GM12878 (cell line): ENCODE measurements at regions not wholly inside any gene's neighbourhood (a gene's known extent, or its start where the extent isn't known, plus 50 kb on each side); places are given as distances from the start of the nearest gene placed in this dataset.

Experiments
- CHD4 ChIP-seq: fragments of 200-600 bp; sonication (generic); IDR thresholded peaks from 2 replicates; pipeline ENCODE4 v1.6.1; 2016; ENCODE audit warnings: mild to moderate bottlenecking
- LARP7 ChIP-seq: fragments of 450-650 bp; IDR thresholded peaks from 2 replicates; pipeline ENCODE4 v1.6.1; 2017; ENCODE audit warnings: mild to moderate bottlenecking
- RAD21 ChIP-seq: IDR thresholded peaks from 2 replicates; pipeline ENCODE4 v1.6.1; 2011; ENCODE audit warnings: mild to moderate bottlenecking, low read depth, low read length, moderate library complexity; ENCODE audit not compliant: insufficient read depth
- RFX5 ChIP-seq: IDR thresholded peaks from 2 replicates; pipeline ENCODE4 v1.6.1; 2011; ENCODE audit warnings: low read depth, low read length, improper control_type of control experiment
- SUPT20H ChIP-seq: IDR thresholded peaks from 2 replicates; pipeline ENCODE4 v1.6.1; 2011; ENCODE audit warnings: low read depth, mild to moderate bottlenecking, low read length, moderate library complexity, borderline replicate concordance; ENCODE audit not compliant: control insufficient read depth
- TAF1 ChIP-seq: IDR thresholded peaks from 2 replicates; pipeline ENCODE4 v1.6.1; 2011; ENCODE audit warnings: mild to moderate bottlenecking, low read depth, low read length, borderline replicate concordance
- TF ChIP-seq, protein P1 (sequence below): fragments of 450-650 bp; formaldehyde crosslinking; IDR thresholded peaks from 2 replicates; pipeline ENCODE4 v1.4.0; 2020; ENCODE audit warnings: mild to moderate bottlenecking, moderate library complexity
- TF ChIP-seq, protein P2 (sequence below): fragments of 450-650 bp; IDR thresholded peaks from 2 replicates; pipeline ENCODE4 v1.6.1; 2017; ENCODE audit warnings: mild to moderate bottlenecking, moderate library complexity
- TF ChIP-seq, protein P3 (sequence below): IDR thresholded peaks from 2 replicates; pipeline ENCODE4 v1.6.1; 2011; ENCODE audit warnings: low read depth, mild to moderate bottlenecking, low read length, moderate library complexity, borderline replicate concordance; ENCODE audit errors: extremely low read depth

GRCh38 chr1:208369658-208370057 lies 125.5 kb upstream of the PLXNA2 start (continued):
- TF ChIP-seq, protein P1, sequence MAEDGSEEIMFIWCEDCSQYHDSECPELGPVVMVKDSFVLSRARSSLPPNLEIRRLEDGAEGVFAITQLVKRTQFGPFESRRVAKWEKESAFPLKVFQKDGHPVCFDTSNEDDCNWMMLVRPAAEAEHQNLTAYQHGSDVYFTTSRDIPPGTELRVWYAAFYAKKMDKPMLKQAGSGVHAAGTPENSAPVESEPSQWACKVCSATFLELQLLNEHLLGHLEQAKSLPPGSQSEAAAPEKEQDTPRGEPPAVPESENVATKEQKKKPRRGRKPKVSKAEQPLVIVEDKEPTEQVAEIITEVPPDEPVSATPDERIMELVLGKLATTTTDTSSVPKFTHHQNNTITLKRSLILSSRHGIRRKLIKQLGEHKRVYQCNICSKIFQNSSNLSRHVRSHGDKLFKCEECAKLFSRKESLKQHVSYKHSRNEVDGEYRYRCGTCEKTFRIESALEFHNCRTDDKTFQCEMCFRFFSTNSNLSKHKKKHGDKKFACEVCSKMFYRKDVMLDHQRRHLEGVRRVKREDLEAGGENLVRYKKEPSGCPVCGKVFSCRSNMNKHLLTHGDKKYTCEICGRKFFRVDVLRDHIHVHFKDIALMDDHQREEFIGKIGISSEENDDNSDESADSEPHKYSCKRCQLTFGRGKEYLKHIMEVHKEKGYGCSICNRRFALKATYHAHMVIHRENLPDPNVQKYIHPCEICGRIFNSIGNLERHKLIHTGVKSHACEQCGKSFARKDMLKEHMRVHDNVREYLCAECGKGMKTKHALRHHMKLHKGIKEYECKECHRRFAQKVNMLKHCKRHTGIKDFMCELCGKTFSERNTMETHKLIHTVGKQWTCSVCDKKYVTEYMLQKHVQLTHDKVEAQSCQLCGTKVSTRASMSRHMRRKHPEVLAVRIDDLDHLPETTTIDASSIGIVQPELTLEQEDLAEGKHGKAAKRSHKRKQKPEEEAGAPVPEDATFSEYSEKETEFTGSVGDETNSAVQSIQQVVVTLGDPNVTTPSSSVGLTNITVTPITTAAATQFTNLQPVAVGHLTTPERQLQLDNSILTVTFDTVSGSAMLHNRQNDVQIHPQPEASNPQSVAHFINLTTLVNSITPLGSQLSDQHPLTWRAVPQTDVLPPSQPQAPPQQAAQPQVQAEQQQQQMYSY (CRISPR knock-in tag): no peak
- TF ChIP-seq LARP7: no peak
- no peak for TF ChIP-seq TAF1
- no peak for TF ChIP-seq SUPT20H
- TF ChIP-seq, protein P2, sequence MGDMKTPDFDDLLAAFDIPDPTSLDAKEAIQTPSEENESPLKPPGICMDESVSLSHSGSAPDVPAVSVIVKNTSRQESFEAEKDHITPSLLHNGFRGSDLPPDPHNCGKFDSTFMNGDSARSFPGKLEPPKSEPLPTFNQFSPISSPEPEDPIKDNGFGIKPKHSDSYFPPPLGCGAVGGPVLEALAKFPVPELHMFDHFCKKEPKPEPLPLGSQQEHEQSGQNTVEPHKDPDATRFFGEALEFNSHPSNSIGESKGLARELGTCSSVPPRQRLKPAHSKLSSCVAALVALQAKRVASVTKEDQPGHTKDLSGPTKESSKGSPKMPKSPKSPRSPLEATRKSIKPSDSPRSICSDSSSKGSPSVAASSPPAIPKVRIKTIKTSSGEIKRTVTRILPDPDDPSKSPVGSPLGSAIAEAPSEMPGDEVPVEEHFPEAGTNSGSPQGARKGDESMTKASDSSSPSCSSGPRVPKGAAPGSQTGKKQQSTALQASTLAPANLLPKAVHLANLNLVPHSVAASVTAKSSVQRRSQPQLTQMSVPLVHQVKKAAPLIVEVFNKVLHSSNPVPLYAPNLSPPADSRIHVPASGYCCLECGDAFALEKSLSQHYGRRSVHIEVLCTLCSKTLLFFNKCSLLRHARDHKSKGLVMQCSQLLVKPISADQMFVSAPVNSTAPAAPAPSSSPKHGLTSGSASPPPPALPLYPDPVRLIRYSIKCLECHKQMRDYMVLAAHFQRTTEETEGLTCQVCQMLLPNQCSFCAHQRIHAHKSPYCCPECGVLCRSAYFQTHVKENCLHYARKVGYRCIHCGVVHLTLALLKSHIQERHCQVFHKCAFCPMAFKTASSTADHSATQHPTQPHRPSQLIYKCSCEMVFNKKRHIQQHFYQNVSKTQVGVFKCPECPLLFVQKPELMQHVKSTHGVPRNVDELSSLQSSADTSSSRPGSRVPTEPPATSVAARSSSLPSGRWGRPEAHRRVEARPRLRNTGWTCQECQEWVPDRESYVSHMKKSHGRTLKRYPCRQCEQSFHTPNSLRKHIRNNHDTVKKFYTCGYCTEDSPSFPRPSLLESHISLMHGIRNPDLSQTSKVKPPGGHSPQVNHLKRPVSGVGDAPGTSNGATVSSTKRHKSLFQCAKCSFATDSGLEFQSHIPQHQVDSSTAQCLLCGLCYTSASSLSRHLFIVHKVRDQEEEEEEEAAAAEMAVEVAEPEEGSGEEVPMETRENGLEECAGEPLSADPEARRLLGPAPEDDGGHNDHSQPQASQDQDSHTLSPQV: no peak
- TF ChIP-seq, protein P3, sequence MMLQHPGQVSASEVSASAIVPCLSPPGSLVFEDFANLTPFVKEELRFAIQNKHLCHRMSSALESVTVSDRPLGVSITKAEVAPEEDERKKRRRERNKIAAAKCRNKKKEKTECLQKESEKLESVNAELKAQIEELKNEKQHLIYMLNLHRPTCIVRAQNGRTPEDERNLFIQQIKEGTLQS: no peak
- TF ChIP-seq CHD4: no peak
- no peak for TF ChIP-seq RFX5
- no peak for TF ChIP-seq RAD21
